SH-SY5Y (cell line): ENCODE measurements at regions not wholly inside any gene's neighbourhood (a gene's known extent, or its start where the extent isn't known, plus 50 kb on each side); places are given as distances from the start of the nearest gene placed in this dataset.

Experiments used
- GATA2 ChIP-seq: IDR thresholded peaks from 2 replicates; pipeline ENCODE4 v1.6.1; 2011; ENCODE audit warnings: mild to moderate bottlenecking, low read depth, low read length
- GATA3 ChIP-seq: IDR thresholded peaks from 2 replicates; pipeline ENCODE4 v1.6.1; 2011; ENCODE audit warnings: low read depth, mild to moderate bottlenecking, low read length, moderate library complexity

- no peak for TF ChIP-seq GATA3
- no peak for TF ChIP-seq GATA2
These were observed 403.0 kb downstream of the HINT1 start for GRCh38 chr5:130762031-130762430.

GRCh38 chr5:130759061-130759460 lies 406.0 kb downstream of the HINT1 start:
- no peak for TF ChIP-seq GATA3
- no peak for TF ChIP-seq GATA2

- TF ChIP-seq GATA2 (no peak), GATA3 (no peak)
These were observed 417.5 kb downstream of the HINT1 start for GRCh38 chr5:130747556-130747955.

- TF ChIP-seq GATA2: no peak
- no peak for TF ChIP-seq GATA3
These were observed 422.0 kb downstream of the HINT1 start for GRCh38 chr5:130743092-130743491.

GRCh38 chr5:130740047-130740569 lies 424.9 kb downstream of the HINT1 start:
- TF ChIP-seq GATA2 (no peak), GATA3 (no peak)

GRCh38 chr5:130731839-130732238 lies 433.2 kb downstream of the HINT1 start:
- TF ChIP-seq GATA2 (no peak), GATA3 (no peak)

- TF ChIP-seq GATA2 (no peak), GATA3 (no peak)
These were observed 435.5 kb downstream of the HINT1 start for GRCh38 chr5:130729541-130729940.

- no peak for TF ChIP-seq GATA2
These were observed 437.2 kb downstream of the HINT1 start for GRCh38 chr5:130727830-130728229.

- TF ChIP-seq GATA2: no peak
- no peak for TF ChIP-seq GATA3
These were observed 440.4 kb downstream of the HINT1 start for GRCh38 chr5:130724658-130725057.

- TF ChIP-seq GATA3 (no peak), GATA2 (no peak)
These were observed 444.7 kb downstream of the HINT1 start for GRCh38 chr5:130720355-130720754.

GRCh38 chr5:130715541-130715940 lies 449.5 kb downstream of the HINT1 start:
- no peak for TF ChIP-seq GATA2
- no peak for TF ChIP-seq GATA3

GRCh38 chr5:130714200-130714599 lies 450.9 kb downstream of the HINT1 start:
- TF ChIP-seq GATA2 (no peak), GATA3 (no peak)

GRCh38 chr5:130712324-130712723 lies 452.7 kb downstream of the HINT1 start:
- TF ChIP-seq GATA3 (no peak), GATA2 (no peak)

GRCh38 chr5:130710596-130710995 lies 454.5 kb downstream of the HINT1 start:
- TF ChIP-seq GATA2: no peak
- TF ChIP-seq GATA3: no peak

- no peak for TF ChIP-seq GATA3
- TF ChIP-seq GATA2: no peak
These were observed 456.3 kb downstream of the HINT1 start for GRCh38 chr5:130708754-130709153.

- TF ChIP-seq GATA3 (no peak), GATA2 (no peak)
These were observed 458.4 kb downstream of the HINT1 start for GRCh38 chr5:130706696-130707095.

GRCh38 chr5:130705368-130705767 lies 459.7 kb downstream of the HINT1 start:
- TF ChIP-seq GATA3 (no peak), GATA2 (no peak)
